GM12875 (cell line): ENCODE measurements at regions not wholly inside any gene's neighbourhood (a gene's known extent, or its start where the extent isn't known, plus 50 kb on each side); places are given as distances from the start of the nearest gene placed in this dataset.
A peak's percentile ranks its signal among the peaks of the same experiment; 100 is the strongest.

Source experiments
- H3K4me3 ChIP-seq: one replicate; pipeline ENCODE4 v1.5.1; 2011; ENCODE audit warnings: low read depth, low read length, control low read depth
- CTCF ChIP-seq: IDR thresholded peaks from 2 replicates; pipeline ENCODE4 v1.5.1; 2011; ENCODE audit warnings: low read depth, mild to moderate bottlenecking, control low read depth, inconsistent platforms, low read length, moderate library complexity, borderline replicate concordance; ENCODE audit not compliant: insufficient read depth

GRCh38 chr17:77394540-77395295 lies 253.9 kb downstream of the SEC14L1 start:
- H3K4me3 ChIP-seq: no peak overlapping the region
- no peak for TF ChIP-seq CTCF

GRCh38 chr17:77395501-77396048 lies 254.8 kb downstream of the SEC14L1 start:
- TF ChIP-seq CTCF: no peak
- H3K4me3 ChIP-seq: no peak overlapping the region

GRCh38 chr17:77396610-77397009 lies 255.8 kb downstream of the SEC14L1 start:
- no peak overlapping the region for H3K4me3 ChIP-seq
- no peak for TF ChIP-seq CTCF

- no peak overlapping the region for H3K4me3 ChIP-seq
- no peak for TF ChIP-seq CTCF
Measured at GRCh38 chr17:77398274-77398673, 257.5 kb downstream of the SEC14L1 start.

GRCh38 chr17:77399319-77399957 lies 258.7 kb downstream of the SEC14L1 start:
- H3K4me3 ChIP-seq: no peak overlapping the region
- TF ChIP-seq CTCF: no peak

GRCh38 chr17:77400445-77400870 lies 259.7 kb downstream of the SEC14L1 start:
- H3K4me3 ChIP-seq: no peak overlapping the region
- TF ChIP-seq CTCF: peak; percentile 78

GRCh38 chr17:77402159-77402731 lies 261.5 kb downstream of the SEC14L1 start:
- no peak overlapping the region for H3K4me3 ChIP-seq
- TF ChIP-seq CTCF: no peak
